Uterus (tissue), 3 donors: ENCODE measurements at regions not wholly inside any gene's neighbourhood (a gene's known extent, or its start where the extent isn't known, plus 50 kb on each side); places are given as distances from the start of the nearest gene placed in this dataset.

Source experiments
- DNase-seq, 2 donors: peaks; one replicate each; pipeline ENCODE4 v3.0.0-alpha.2; 2019 to 2020
- H3K27ac ChIP-seq, 2 donors: fragments of 200-600 bp; sonication (generic); 1 replicate in 1 of 2; 2 replicates in 1 of 2; pipeline ENCODE4 v1.5.1; 2016 to 2018
- H3K27me3 ChIP-seq, 2 donors: fragments of 200-600 bp; sonication (generic); one replicate each; pipeline ENCODE4 v1.5.1; 2018 to 2019; ENCODE audit warnings: control low read depth in 1 of 2
- H3K36me3 ChIP-seq, 2 donors: fragments of 200-600 bp; sonication (generic); one replicate each; pipeline ENCODE4 v1.5.1; 2019; ENCODE audit warnings: control low read depth in 1 of 2
- H3K4me1 ChIP-seq, 2 donors: fragments of 200-600 bp; sonication (generic); one replicate each; pipeline ENCODE4 v1.5.1; 2018 to 2019; ENCODE audit warnings: control low read depth in 1 of 2
- H3K4me3 ChIP-seq, 2 donors: fragments of 200-600 bp; sonication (generic); 1 replicate in 1 of 2; 2 replicates in 1 of 2; pipeline ENCODE4 v1.5.1; 2018 to 2019; ENCODE audit warnings: mild to moderate bottlenecking in 1 of 2
- H3K9me3 ChIP-seq, 2 donors: fragments of 200-600 bp; sonication (generic); one replicate each; pipeline ENCODE4 v1.5.1; 2019; ENCODE audit warnings: control low read depth in 1 of 2
- CTCF ChIP-seq, 4 experiments: fragments of 200-600 bp in 2 of 4; fragments of 450-650 bp in 2 of 4; sonication (generic) in 2 of 4; IDR thresholded peaks; one replicate each; pipeline ENCODE4 v1.5.1; 2016 to 2019; ENCODE audit warnings: antibody characterized with exemption in 4 of 4, mild to moderate bottlenecking in 2 of 4, moderate library complexity in 1 of 4
- POLR2A ChIP-seq, 2 donors: fragments of 450-650 bp; IDR thresholded peaks; one replicate each; pipeline ENCODE4 v1.6.1; 2016; ENCODE audit warnings: antibody characterized with exemption in 2 of 2, mild to moderate bottlenecking in 1 of 2, moderate library complexity in 1 of 2
- intact Hi-C: fragments of 100-400 bp; cut with DNase I; formaldehyde crosslinking; loops from one replicate; pipeline ENCODE4 v1.15.1; 2023; ENCODE audit warnings: low total_unique reads
- donor health status: DM: yes; HTN: yes; CAD: no.

DNA sequence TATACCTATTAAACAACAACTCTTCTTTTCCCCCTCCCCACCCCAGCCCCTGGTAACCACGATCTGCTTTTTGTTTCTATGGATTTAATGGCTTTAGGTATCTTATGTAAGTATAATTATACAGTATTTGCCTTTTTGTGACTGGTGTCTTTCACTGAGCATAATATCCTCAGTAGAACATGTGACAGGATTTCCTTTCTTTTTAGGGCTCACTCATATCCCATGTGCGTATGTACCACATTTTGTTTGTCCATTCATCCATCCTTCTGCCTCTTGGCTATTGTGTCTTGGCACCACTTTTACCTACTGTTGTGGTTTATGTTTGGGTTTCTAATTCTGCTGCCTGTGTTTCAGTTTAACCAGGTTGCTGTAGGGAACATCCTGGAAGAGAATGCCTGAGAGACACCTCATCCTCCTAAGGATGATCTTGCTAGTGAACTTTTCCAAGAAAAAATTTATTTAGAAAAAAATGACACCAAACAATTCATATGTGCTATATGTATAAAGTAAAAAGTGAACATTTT, 77.6 kb upstream of the SESN3 start:
- Histone ChIP-seq H3K4me3 (no peak overlapping the region), H3K36me3 (no peaks in the 10 kb centered on the region), H3K9me3 (no peaks in the 10 kb centered on the region), H3K27me3 (no peaks in the 10 kb centered on the region), H3K4me1 (no peaks in the 10 kb centered on the region), H3K27ac (no peak overlapping the region)
- no peak for DNase-seq
- intact Hi-C loops: no loop called here
- TF ChIP-seq POLR2A (IDR thresholded peaks at IDR 0.05) (no peak), CTCF (IDR thresholded peaks at IDR 0.05) (no peak)

GRCh38 chr11:95307286-95307685, 76.3 kb upstream of the SESN3 start:
- Histone ChIP-seq H3K4me1 (no peaks in the 10 kb centered on the region), H3K9me3 (no peaks in the 10 kb centered on the region), H3K4me3 (no peak overlapping the region), H3K27ac (no peak overlapping the region), H3K36me3 (no peaks in the 10 kb centered on the region), H3K27me3 (no peaks in the 10 kb centered on the region)
- intact Hi-C loops: no loop called here
- TF ChIP-seq POLR2A (IDR thresholded peaks at IDR 0.05): no peak
- no peak for TF ChIP-seq CTCF (IDR thresholded peaks at IDR 0.05)
- no peak for DNase-seq

GRCh38 chr11:95306801-95307200, 75.8 kb upstream of the SESN3 start:
- Histone ChIP-seq H3K9me3 (no peaks in the 10 kb centered on the region), H3K36me3 (no peaks in the 10 kb centered on the region), H3K27ac (no peak overlapping the region), H3K27me3 (no peaks in the 10 kb centered on the region), H3K4me1 (no peaks in the 10 kb centered on the region), H3K4me3 (no peak overlapping the region)
- intact Hi-C loops: no loop called here
- DNase-seq: no peak
- no peak for TF ChIP-seq CTCF (IDR thresholded peaks at IDR 0.05)
- TF ChIP-seq POLR2A (IDR thresholded peaks at IDR 0.05): no peak

- intact Hi-C loops: no loop called here
- Histone ChIP-seq H3K9me3 (no peaks in the 10 kb centered on the region), H3K4me1 (no peaks in the 10 kb centered on the region), H3K27me3 (no peaks in the 10 kb centered on the region), H3K36me3 (no peaks in the 10 kb centered on the region), H3K27ac (peak overlapping the region in 1 of 2 donors; percentile 3), H3K4me3 (no peak overlapping the region)
- DNase-seq: no peak
- TF ChIP-seq CTCF (IDR thresholded peaks at IDR 0.05) (no peak), POLR2A (IDR thresholded peaks at IDR 0.05) (no peak)
Measured at GRCh38 chr11:95306123-95306522, 75.1 kb upstream of the SESN3 start.

GRCh38 chr11:95305705-95306104, 74.7 kb upstream of the SESN3 start:
- no peak for TF ChIP-seq POLR2A (IDR thresholded peaks at IDR 0.05)
- no peak for TF ChIP-seq CTCF (IDR thresholded peaks at IDR 0.05)
- Histone ChIP-seq H3K4me3 (no peak overlapping the region), H3K36me3 (no peaks in the 10 kb centered on the region), H3K27me3 (no peaks in the 10 kb centered on the region), H3K9me3 (no peaks in the 10 kb centered on the region), H3K27ac (peak overlapping the region in 1 of 2 donors; percentile 3), H3K4me1 (no peaks in the 10 kb centered on the region)
- intact Hi-C loops: no loop called here
- no peak for DNase-seq
